ENCODE measurements at regions not wholly inside any gene's neighbourhood (a gene's known extent, or its start where the extent isn't known, plus 50 kb on each side); places are given as distances from the start of the nearest gene placed in this dataset.

DNA sequence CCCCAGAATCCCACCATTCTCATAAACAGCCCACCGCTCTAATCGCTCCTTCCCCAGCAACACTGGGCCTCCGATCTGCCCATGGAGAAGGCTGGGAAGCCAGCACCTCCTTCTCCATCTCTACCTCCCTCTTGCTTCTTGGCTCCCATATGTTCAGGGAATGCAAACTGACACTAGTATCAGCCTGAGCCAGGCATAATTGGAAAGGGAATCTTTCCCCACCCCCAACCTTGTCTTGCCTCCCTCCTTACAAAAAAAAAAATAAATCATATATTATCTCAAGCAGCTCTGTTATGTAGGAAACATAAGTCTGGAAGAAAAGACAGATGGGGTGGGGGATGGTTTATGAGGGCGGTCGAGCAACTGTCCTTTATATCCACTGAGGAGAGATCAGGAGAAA lies 127.2 kb downstream of the NAV1 start:
- ChIA-PET POLR2A (no interaction called here), RAD21 (ENCODE audit: unreplicated experiment) (no interaction called here), SMC1A (ENCODE audit: uncharacterized antibody, unreplicated experiment) (no interaction called here), CTCF (no interaction called here)
- Histone ChIP-seq H3K9me3 (replicated peaks; ENCODE audit: control insufficient read depth, insufficient read depth, low read length) (no peaks in the 10 kb centered on the region), H4K20me1 (ENCODE audit: control insufficient read depth, insufficient read depth) (no peaks in the 10 kb centered on the region), H3K4me1 (ENCODE audit: control insufficient read depth, insufficient read depth, low read length) (no peaks in the 10 kb centered on the region), H3K27me3 (replicated peaks in 1 of 2; ENCODE audit: control insufficient read depth in 2 of 2, insufficient read depth in 2 of 2, low read length in 1 of 2) (peaks cover 0 to 3% of the 10 kb centered on the region in 2 experiments; a peak in 2 of 4 replicates), H3K27ac (ENCODE audit: control insufficient read depth, insufficient read depth) (no peak overlapping the region), H3K36me3 (ENCODE audit: control insufficient read depth in 2 of 2, insufficient read depth in 2 of 2, low read length in 1 of 2) (no peaks in the 10 kb centered on the region), H3K79me2 (ENCODE audit: control insufficient read depth, insufficient read depth, low read length) (no peaks in the 10 kb centered on the region), H3K9ac (ENCODE audit: control insufficient read depth, insufficient read depth, low read length) (no peak overlapping the region), H3K4me3 (no peak overlapping the region), H2AFZ (ENCODE audit: control insufficient read depth, low read depth, low read length) (no peak overlapping the region), H3K4me2 (ENCODE audit: control insufficient read depth, insufficient read depth) (no peak overlapping the region)
- 34% methylated on average over 5 of the region's 5 CpGs for WGBS (ENCODE audit: insufficient coverage, insufficient replicate concordance, low lambda C conversion rate, missing lambda C conversion rate)
- DNase-seq (ENCODE audit: low read depth, low spot score), result no peak
- ATAC-seq, result no peak
- in situ Hi-C loops (cut with MboI) (no loop called here), intact Hi-C loops (cut with micrococcal nuclease; ENCODE audit: unreplicated experiment) (no loop called here)
- no TSS peak for BruUV-seq (replicated peaks)
- TF ChIP-seq SIX5 (IDR thresholded peaks at IDR 0.05; ENCODE audit: low read depth, low read length, severe bottlenecking) (no peak), ZNF24 (IDR thresholded peaks at IDR 0.05) (no peak), CHD1 (IDR thresholded peaks at IDR 0.05; ENCODE audit: low read depth, low read length) (no peak)
- no peak for FAIRE-seq

DNA sequence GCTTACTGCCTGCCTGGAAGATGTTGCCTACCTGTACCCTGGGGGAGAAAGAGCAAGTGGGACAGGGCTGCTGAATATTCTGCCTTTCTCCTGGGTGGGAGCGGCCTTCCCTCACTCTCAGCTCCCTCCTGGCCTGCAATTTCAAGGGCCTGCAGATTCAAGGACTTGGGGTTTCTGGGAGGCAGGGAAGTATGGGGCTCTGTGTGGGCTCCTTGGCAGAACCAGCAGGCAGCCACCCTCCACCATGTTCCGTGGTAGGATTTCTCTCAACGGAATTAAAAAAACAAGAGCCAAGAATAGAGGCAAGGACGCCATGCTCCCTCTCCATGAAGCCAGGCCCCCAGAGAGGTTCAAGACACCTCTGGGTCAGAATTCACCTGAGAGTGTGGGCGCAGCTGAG lies 127.7 kb downstream of the NAV1 start:
- intact Hi-C loops (cut with micrococcal nuclease; ENCODE audit: unreplicated experiment) (no loop called here), in situ Hi-C loops (cut with MboI) (no loop called here)
- H3K4me2 ChIP-seq (ENCODE audit: control insufficient read depth, insufficient read depth), result no peak overlapping the region
- H3K4me3 ChIP-seq, result no peak overlapping the region
- H3K27ac ChIP-seq (ENCODE audit: control insufficient read depth, insufficient read depth), result no peak overlapping the region
- RAD21 ChIA-PET (ENCODE audit: unreplicated experiment), result no interaction called here
- no peak for ATAC-seq
- H4K20me1 ChIP-seq (ENCODE audit: control insufficient read depth, insufficient read depth), result no peaks in the 10 kb centered on the region
- no peak overlapping the region for H2AFZ ChIP-seq (ENCODE audit: control insufficient read depth, low read depth, low read length)
- BruUV-seq (replicated peaks), result no TSS peak
- SMC1A ChIA-PET (ENCODE audit: uncharacterized antibody, unreplicated experiment), result no interaction called here
- CTCF ChIA-PET, result no interaction called here
- POLR2A ChIA-PET, result no interaction called here
- no peaks in the 10 kb centered on the region for H3K9me3 ChIP-seq (replicated peaks; ENCODE audit: control insufficient read depth, insufficient read depth, low read length)
- H3K79me2 ChIP-seq (ENCODE audit: control insufficient read depth, insufficient read depth, low read length), result no peaks in the 10 kb centered on the region
- H3K36me3 ChIP-seq (ENCODE audit: control insufficient read depth in 2 of 2, insufficient read depth in 2 of 2, low read length in 1 of 2), result no peaks in the 10 kb centered on the region
- WGBS (ENCODE audit: insufficient coverage, insufficient replicate concordance, low lambda C conversion rate, missing lambda C conversion rate), result 11% methylated on average over 5 of the region's 5 CpGs
- no peaks in the 10 kb centered on the region for H3K4me1 ChIP-seq (ENCODE audit: control insufficient read depth, insufficient read depth, low read length)
- no peak overlapping the region for H3K9ac ChIP-seq (ENCODE audit: control insufficient read depth, insufficient read depth, low read length)
- peaks cover 0 to 3% of the 10 kb centered on the region in 2 experiments; a peak in 2 of 4 replicates for H3K27me3 ChIP-seq (replicated peaks in 1 of 2; ENCODE audit: control insufficient read depth in 2 of 2, insufficient read depth in 2 of 2, low read length in 1 of 2)
- no peak for DNase-seq (ENCODE audit: low read depth, low spot score)
- no peak for FAIRE-seq
- TF ChIP-seq RFX5 (IDR thresholded peaks at IDR 0.05; ENCODE audit: low read depth, low read length) (no peak), PAX8 (IDR thresholded peaks at IDR 0.05) (no peak), NFYA (IDR thresholded peaks at IDR 0.05; ENCODE audit: borderline replicate concordance, low read depth, low read length) (no peak), ASH2L (IDR thresholded peaks at IDR 0.05; ENCODE audit: borderline replicate concordance, low read depth) (no peak), RAD21 (IDR thresholded peaks at IDR 0.05; ENCODE audit: insufficient read depth, low read depth, low read length) (no peak), NFIC (IDR thresholded peaks at IDR 0.05; ENCODE audit: low read depth, low read length) (no peak), ZBED1 (IDR thresholded peaks at IDR 0.05; ENCODE audit: borderline replicate concordance) (no peak), ZNF217 (IDR thresholded peaks at IDR 0.05) (no peak)
- TF ChIP-seq, protein P1, sequence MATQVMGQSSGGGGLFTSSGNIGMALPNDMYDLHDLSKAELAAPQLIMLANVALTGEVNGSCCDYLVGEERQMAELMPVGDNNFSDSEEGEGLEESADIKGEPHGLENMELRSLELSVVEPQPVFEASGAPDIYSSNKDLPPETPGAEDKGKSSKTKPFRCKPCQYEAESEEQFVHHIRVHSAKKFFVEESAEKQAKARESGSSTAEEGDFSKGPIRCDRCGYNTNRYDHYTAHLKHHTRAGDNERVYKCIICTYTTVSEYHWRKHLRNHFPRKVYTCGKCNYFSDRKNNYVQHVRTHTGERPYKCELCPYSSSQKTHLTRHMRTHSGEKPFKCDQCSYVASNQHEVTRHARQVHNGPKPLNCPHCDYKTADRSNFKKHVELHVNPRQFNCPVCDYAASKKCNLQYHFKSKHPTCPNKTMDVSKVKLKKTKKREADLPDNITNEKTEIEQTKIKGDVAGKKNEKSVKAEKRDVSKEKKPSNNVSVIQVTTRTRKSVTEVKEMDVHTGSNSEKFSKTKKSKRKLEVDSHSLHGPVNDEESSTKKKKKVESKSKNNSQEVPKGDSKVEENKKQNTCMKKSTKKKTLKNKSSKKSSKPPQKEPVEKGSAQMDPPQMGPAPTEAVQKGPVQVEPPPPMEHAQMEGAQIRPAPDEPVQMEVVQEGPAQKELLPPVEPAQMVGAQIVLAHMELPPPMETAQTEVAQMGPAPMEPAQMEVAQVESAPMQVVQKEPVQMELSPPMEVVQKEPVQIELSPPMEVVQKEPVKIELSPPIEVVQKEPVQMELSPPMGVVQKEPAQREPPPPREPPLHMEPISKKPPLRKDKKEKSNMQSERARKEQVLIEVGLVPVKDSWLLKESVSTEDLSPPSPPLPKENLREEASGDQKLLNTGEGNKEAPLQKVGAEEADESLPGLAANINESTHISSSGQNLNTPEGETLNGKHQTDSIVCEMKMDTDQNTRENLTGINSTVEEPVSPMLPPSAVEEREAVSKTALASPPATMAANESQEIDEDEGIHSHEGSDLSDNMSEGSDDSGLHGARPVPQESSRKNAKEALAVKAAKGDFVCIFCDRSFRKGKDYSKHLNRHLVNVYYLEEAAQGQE (IDR thresholded peaks at IDR 0.05; ENCODE audit: low read depth, low read length), result no peak
- TF ChIP-seq, protein P2, sequence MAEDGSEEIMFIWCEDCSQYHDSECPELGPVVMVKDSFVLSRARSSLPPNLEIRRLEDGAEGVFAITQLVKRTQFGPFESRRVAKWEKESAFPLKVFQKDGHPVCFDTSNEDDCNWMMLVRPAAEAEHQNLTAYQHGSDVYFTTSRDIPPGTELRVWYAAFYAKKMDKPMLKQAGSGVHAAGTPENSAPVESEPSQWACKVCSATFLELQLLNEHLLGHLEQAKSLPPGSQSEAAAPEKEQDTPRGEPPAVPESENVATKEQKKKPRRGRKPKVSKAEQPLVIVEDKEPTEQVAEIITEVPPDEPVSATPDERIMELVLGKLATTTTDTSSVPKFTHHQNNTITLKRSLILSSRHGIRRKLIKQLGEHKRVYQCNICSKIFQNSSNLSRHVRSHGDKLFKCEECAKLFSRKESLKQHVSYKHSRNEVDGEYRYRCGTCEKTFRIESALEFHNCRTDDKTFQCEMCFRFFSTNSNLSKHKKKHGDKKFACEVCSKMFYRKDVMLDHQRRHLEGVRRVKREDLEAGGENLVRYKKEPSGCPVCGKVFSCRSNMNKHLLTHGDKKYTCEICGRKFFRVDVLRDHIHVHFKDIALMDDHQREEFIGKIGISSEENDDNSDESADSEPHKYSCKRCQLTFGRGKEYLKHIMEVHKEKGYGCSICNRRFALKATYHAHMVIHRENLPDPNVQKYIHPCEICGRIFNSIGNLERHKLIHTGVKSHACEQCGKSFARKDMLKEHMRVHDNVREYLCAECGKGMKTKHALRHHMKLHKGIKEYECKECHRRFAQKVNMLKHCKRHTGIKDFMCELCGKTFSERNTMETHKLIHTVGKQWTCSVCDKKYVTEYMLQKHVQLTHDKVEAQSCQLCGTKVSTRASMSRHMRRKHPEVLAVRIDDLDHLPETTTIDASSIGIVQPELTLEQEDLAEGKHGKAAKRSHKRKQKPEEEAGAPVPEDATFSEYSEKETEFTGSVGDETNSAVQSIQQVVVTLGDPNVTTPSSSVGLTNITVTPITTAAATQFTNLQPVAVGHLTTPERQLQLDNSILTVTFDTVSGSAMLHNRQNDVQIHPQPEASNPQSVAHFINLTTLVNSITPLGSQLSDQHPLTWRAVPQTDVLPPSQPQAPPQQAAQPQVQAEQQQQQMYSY (CRISPR knock-in tag; IDR thresholded peaks at IDR 0.05), result no peak

All from GM12878 (cell line).